D721Med (cell line): ENCODE measurements at regions not wholly inside any gene's neighbourhood (a gene's known extent, or its start where the extent isn't known, plus 50 kb on each side); places are given as distances from the start of the nearest gene placed in this dataset.

Experiments used
- DNase-seq: peaks from one replicate; pipeline ENCODE4 v3.0.0; 2011; ENCODE audit warnings: low spot score; ENCODE audit not compliant: insufficient read length
- FAIRE-seq: peaks from 2 replicates; lab custom pipeline; 2011; peaks lifted over from hg19 to GRCh38; lab: Jason Lieb, UNC
- CTCF ChIP-seq: IDR thresholded peaks from 2 replicates; pipeline ENCODE4 v1.5.1; 2012; ENCODE audit warnings: mild to moderate bottlenecking, control low read depth; ENCODE audit not compliant: insufficient read depth; ENCODE audit errors: missing control alignments

- no peak for TF ChIP-seq CTCF
- no peak for FAIRE-seq
- DNase-seq, result no peak
Measured at GRCh38 chr10:60661637-60662036, 116.6 kb upstream of the CDK1 start.

- no peak for FAIRE-seq
- no peak for TF ChIP-seq CTCF
Measured at GRCh38 chr10:60660625-60661024, 117.7 kb upstream of the CDK1 start.

GRCh38 chr10:60654813-60655464 is 123.3 kb upstream of the CDK1 start:
- no peak for TF ChIP-seq CTCF
- no peak for DNase-seq
- no peak for FAIRE-seq

More at GRCh38 chr10:60660625-60661024, 117.7 kb upstream of the CDK1 start:
- no peak for DNase-seq

DNA sequence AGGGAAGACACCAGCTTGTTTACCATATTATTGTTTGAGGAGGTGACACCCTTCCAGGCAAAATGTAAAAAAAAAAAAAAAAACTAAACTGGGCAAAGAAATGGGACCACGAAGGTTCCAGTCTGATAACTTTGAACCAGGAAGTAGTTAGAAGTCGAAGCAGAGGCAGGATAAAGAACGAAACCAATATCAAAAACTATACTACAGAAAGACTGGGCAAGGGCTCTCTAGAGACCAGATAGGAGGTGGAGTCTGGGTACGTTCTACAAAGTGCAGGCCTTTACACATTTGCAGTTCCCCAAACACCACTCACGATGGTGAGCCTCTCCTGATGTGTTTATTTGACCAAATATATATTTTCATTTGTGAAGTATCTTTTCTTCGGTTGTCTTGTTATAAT is 125.7 kb upstream of the CDK1 start:
- FAIRE-seq (no peak), DNase-seq (no peak)
- no peak for TF ChIP-seq CTCF

GRCh38 chr10:60650378-60650800 is 127.9 kb upstream of the CDK1 start:
- no peak for TF ChIP-seq CTCF
- FAIRE-seq (no peak), DNase-seq (no peak)

DNA sequence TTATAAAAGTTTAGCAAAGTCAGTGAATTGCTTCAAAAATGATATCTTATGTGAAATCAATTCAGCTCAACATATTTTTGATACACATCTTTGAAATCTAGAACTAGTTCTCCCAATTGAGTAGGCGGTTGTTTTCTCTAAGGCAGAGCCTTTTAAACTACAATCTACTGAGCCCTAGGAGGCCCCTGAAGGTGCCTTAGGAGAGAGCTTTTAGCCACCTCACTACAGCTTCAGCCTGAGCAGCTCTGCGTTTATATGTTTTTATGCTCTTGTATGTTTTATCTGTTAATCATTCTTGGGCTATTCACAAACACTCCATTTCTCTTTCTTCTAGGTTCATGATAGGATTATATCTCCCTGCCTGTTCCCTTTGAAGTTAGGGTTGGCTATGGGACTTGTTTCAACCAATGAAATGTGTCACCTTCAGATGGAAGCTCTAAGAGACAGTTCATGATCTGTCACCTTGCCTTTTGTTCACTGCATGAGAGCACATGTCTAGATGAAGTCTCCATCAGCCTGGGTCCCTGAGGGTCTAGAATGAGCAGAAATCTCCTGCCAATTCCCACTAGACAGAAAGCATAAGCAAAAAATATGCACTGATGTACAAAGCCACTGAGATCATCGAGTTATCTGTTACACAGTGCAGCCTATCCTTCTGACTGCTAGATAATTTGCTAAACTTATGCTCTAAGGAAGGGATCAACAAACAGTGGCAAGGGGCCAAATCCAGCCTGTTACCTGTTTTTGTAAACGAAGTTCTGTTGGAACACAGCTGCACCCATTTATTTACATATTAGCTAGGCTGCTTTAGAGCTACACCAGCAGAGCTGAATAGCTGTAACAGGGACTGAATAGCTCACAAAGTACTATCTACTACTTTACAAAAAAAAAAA is 128.5 kb upstream of the CDK1 start:
- FAIRE-seq (no peak), DNase-seq (no peak)
- TF ChIP-seq CTCF, result no peak

DNA sequence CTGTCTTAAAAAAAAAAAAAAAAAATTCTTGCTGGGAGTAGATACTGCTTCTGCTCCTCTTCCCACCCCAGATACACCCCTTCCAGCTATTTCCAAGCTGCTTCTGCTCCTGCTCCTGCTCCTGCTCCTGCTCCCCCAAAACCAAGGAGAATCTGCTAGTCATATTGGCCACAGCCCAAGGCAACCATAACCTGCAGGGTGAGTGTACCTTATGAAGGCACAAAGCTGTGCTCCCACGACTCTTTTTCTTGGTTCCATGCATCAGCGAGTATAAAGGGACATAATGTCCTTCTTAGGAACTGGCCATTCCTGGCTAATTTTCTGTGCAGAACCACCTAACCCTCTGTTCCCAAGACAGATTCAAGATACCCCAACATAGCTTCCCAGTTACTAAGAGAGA is 129.5 kb upstream of the CDK1 start:
- TF ChIP-seq CTCF, result no peak
- DNase-seq (no peak), FAIRE-seq (no peak)
